ENCODE measurements at regions not wholly inside any gene's neighbourhood (a gene's known extent, or its start where the extent isn't known, plus 50 kb on each side); places are given as distances from the start of the nearest gene placed in this dataset.

DNA sequence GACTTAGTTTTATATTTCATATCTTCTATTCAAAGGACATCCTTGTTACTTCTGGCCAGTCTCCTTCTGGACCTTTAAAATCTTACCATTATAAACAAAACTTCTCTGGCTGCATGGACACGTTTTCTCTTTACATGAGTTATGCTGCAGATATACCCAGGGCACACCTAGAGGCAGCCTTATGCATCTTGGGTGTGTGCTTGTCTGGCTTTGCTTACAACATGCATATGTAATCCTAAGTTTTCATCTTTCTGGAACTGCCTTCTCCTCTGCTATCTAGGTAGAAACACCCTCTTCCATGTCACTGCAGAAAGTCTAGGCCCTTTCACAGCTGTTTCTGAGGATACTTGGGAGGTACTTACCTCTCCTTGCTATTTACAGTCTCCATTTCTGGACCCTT, 185.8 kb upstream of the RAG2 start:
- Histone ChIP-seq H3K9me3 (no peaks in the 10 kb centered on the region), H3K4me1 (ENCODE audit: low read depth) (no peaks in the 10 kb centered on the region), H3K36me3 (ENCODE audit: low read depth) (no peaks in the 10 kb centered on the region), H3K4me3 (no peak overlapping the region)
- TF ChIP-seq, protein P1, sequence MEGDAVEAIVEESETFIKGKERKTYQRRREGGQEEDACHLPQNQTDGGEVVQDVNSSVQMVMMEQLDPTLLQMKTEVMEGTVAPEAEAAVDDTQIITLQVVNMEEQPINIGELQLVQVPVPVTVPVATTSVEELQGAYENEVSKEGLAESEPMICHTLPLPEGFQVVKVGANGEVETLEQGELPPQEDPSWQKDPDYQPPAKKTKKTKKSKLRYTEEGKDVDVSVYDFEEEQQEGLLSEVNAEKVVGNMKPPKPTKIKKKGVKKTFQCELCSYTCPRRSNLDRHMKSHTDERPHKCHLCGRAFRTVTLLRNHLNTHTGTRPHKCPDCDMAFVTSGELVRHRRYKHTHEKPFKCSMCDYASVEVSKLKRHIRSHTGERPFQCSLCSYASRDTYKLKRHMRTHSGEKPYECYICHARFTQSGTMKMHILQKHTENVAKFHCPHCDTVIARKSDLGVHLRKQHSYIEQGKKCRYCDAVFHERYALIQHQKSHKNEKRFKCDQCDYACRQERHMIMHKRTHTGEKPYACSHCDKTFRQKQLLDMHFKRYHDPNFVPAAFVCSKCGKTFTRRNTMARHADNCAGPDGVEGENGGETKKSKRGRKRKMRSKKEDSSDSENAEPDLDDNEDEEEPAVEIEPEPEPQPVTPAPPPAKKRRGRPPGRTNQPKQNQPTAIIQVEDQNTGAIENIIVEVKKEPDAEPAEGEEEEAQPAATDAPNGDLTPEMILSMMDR (IDR thresholded peaks at IDR 0.05): no peak
- intact Hi-C loops (cut with DNase I, micrococcal nuclease): no loop called here
- ATAC-seq: no peak
- no peak for DNase-seq

DNA sequence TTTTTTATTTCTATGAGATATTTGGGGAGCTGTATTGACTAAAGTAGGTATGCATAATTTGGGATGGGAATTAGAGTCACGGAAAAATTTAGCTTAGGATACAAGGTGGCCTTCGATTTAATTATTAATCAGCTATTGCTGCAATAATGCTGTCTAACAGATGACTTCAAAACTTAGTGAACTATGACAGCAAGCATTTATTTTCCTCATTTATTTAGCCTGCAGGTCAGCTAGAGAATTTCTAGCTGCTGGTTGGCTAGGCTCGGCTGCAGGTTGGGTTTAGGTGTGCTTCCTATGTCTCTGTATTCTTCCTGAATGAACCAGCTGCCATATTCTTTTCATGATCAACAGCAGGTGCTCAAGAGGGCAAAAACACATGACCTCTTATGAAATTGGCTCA, 181.8 kb upstream of the RAG2 start:
- no peak for DNase-seq
- intact Hi-C loops (cut with DNase I, micrococcal nuclease): no loop called here
- no peak for ATAC-seq
- Histone ChIP-seq H3K4me1 (ENCODE audit: low read depth) (no peaks in the 10 kb centered on the region), H3K4me3 (no peak overlapping the region), H3K36me3 (ENCODE audit: low read depth) (no peaks in the 10 kb centered on the region), H3K9me3 (no peaks in the 10 kb centered on the region)
- TF ChIP-seq, protein P1 (IDR thresholded peaks at IDR 0.05): no peak

DNA sequence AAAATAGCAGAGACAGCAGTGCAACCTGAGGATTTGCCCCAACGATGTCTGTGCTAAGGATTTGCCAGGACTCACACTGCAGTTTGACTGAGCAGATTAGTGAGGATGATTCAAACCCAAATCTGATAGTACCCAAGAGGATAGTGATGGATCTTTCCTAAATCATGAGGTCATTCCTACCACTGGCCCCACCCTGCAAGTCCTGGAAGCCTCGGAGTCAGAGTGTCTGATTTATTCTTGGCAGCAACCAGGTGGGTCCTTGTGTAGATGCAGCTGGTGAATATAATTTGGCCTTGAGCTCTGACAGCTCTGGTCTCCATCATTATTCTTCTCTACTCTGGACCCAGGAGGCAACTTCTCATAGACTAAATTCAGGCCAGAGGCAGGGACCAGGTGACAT, 179.3 kb upstream of the RAG2 start:
- ATAC-seq: no peak
- Histone ChIP-seq H3K4me1 (ENCODE audit: low read depth) (no peaks in the 10 kb centered on the region), H3K9me3 (no peaks in the 10 kb centered on the region), H3K36me3 (ENCODE audit: low read depth) (no peaks in the 10 kb centered on the region), H3K4me3 (no peak overlapping the region)
- TF ChIP-seq, protein P1 (IDR thresholded peaks at IDR 0.05): no peak
- intact Hi-C loops (cut with DNase I, micrococcal nuclease): no loop called here
- DNase-seq: no peak

DNA sequence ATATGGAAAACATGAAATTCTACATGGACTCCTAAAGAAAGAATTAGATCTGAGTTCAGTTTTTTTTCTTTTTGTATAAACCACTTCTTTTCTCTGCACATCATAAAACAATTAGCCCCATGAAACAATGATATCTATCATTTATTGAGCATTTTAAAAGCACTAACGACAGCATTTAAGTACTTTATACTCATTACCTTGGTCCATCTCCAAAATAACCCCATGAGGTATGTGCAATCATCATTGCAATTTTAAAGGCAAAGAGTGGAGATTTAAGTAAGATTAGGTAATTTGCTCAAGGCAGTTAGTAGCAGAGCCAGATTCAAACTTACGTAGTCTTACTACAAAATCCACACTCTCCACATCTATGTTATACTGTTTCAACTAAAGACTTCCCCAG, 177.7 kb upstream of the RAG2 start:
- TF ChIP-seq, protein P1 (IDR thresholded peaks at IDR 0.05): no peak
- H3K4me3 ChIP-seq: no peak overlapping the region
- H3K9me3 ChIP-seq: no peaks in the 10 kb centered on the region
- DNase-seq: no peak
- no peaks in the 10 kb centered on the region for H3K36me3 ChIP-seq (ENCODE audit: low read depth)
- ATAC-seq: no peak
- intact Hi-C loops (cut with DNase I, micrococcal nuclease): no loop called here
- no peaks in the 10 kb centered on the region for H3K4me1 ChIP-seq (ENCODE audit: low read depth)

DNA sequence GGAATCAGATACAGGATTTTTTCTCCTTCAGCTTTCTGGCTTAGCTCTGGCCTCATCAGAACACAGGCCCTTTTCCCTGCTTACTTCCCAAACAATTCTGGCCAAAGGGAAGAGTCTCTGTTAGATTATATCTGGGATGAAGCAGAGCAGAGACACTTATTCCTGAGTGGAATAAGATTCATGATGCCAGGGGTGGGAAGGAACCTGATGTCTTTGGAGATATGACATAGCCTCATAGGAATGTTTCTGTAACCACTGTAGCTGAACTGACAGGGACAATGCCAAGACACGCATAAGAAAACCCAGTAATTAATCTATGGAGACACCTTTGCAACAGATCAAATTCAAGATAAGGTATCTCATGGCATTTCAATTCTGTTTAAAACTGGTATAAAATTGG, 177.1 kb upstream of the RAG2 start:
- TF ChIP-seq, protein P1 (IDR thresholded peaks at IDR 0.05): no peak
- no peaks in the 10 kb centered on the region for H3K4me1 ChIP-seq (ENCODE audit: low read depth)

DNA sequence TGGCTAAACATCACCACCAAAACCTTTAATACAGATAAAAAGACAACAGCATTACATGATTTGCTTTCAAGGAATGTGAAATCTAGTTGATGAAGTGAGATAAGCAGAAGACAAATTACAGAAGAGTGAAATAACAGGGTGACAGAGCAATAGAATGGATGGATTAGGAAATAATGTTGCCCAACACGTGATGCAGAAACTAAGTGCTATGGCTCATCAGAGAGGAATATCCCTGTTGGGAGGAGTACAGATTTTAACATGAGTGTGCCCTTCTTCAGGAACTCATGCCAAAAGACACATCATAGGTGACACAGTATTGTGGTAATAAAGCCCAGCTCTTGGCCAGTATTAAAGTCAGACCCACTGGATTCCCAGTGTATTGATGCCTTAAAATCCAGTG, 176.6 kb upstream of the RAG2 start:
- TF ChIP-seq, protein P1 (IDR thresholded peaks at IDR 0.05): no peak
- no peak for ATAC-seq
- intact Hi-C loops (cut with DNase I, micrococcal nuclease): no loop called here

More for the DNA sequence above, 177.1 kb upstream of the RAG2 start:
- Histone ChIP-seq H3K9me3 (no peaks in the 10 kb centered on the region), H3K36me3 (ENCODE audit: low read depth) (no peaks in the 10 kb centered on the region), H3K4me3 (no peak overlapping the region)
- intact Hi-C loops (cut with DNase I, micrococcal nuclease): no loop called here
- no peak for ATAC-seq
- no peak for DNase-seq

More for the DNA sequence above, 176.6 kb upstream of the RAG2 start:
- Histone ChIP-seq H3K4me3 (no peak overlapping the region), H3K9me3 (no peaks in the 10 kb centered on the region), H3K36me3 (ENCODE audit: low read depth) (no peaks in the 10 kb centered on the region), H3K4me1 (ENCODE audit: low read depth) (no peaks in the 10 kb centered on the region)
- no peak for DNase-seq

Measured in mucosa of descending colon (tissue), 3 donors.